GM18505 (cell line): ENCODE measurements at regions not wholly inside any gene's neighbourhood (a gene's known extent, or its start where the extent isn't known, plus 50 kb on each side); places are given as distances from the start of the nearest gene placed in this dataset.

Source experiments
- ATAC-seq: cut with Tn5 transposase; IDR thresholded peaks from one replicate; pipeline ENCODE4 v1.9.1; 2021; ENCODE audit not compliant: unreplicated experiment
- POLR2A ChIP-seq: IDR thresholded peaks from 4 replicates; pipeline ENCODE4 v1.6.1; 2011; ENCODE audit warnings: borderline replicate concordance; ENCODE audit not compliant: insufficient read depth, insufficient read length; ENCODE audit errors: extremely low read depth

DNA sequence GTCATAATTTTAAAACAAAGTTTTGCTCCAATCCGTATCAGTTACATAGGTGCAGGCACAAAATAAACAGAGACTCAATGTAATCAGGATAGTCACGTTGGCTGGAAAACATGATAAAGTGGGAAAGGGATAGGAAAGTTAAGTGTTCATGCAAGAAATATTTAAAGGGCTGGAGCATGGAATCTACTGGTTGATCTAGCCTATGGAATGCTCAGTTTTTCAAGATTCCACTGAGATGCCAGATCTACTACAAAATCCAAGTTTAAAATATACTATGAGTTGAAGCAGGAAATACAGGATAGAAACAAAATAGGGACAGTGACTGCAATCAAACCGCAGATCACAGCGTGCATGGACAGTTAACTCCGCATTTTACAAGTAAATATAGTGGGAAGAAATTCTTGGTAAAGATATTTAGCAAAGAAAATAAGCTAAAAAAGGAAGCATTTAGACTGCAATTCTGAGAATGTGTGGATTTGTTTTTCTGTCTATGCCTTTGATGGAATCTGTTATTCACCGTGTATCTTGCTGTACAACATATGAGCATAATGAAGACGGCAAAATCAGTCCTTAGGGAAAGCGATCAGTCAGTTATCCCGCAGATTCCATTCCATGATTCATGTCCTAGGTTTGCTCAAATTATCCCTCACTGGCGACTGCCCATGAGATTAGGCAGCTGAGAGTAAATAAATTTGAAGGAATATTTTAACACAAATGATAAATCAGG is 1044.3 kb downstream of the FLRT2 start:
- TF ChIP-seq POLR2A, result no peak
- ATAC-seq, result no peak

DNA sequence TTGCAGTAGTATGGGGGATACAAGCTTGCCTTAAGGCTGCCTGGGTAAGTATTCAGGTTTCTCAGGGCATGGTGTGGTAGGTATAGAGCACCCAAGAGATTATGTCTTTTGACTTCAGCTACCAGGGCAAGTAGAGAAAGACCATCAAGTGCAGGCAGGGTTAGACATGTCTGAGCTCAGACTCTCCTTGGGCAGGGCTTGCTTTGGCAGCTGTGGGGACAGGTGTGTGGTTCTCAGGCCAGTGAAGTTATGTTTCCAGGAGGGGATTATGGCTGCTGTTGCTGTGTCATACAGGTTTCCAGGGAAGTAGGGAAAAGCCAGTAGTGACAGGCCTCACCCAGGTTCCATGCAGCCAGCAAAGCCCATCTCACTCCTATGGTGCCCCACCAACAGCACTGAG is 1040.4 kb downstream of the FLRT2 start:
- no peak for TF ChIP-seq POLR2A
- no peak for ATAC-seq

GRCh38 chr14:86543521-86543920 is 1013.6 kb downstream of the FLRT2 start:
- ATAC-seq, result no peak
- no peak for TF ChIP-seq POLR2A

- ATAC-seq, result no peak
- TF ChIP-seq POLR2A, result no peak
Observed at GRCh38 chr14:86541972-86542371, 1012.0 kb downstream of the FLRT2 start.

- ATAC-seq, result no peak
- no peak for TF ChIP-seq POLR2A
Observed at GRCh38 chr14:86540636-86541247, 1010.8 kb downstream of the FLRT2 start.

GRCh38 chr14:86539361-86540070 is 1009.6 kb downstream of the FLRT2 start:
- no peak for ATAC-seq
- no peak for TF ChIP-seq POLR2A

DNA sequence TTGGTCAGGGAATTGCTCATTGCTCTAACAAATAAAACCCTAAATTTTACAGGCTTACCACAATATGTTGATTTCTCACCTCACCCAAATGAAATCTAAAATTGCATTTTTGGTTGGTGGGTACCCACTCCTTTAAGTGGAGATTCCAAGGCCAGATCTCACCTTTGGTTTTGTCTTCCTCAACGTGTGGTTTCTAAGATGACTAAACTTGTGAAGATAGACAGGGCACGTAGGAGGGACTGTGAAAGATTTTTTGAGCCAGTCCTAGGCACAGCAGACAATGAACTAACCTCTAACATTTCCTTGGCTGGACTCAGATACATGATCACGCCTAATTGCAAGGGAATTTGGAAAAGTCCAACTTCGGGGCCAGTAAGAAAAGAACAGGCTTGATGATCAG is 1003.9 kb downstream of the FLRT2 start:
- ATAC-seq, result no peak
- TF ChIP-seq POLR2A, result no peak

GRCh38 chr14:86532219-86532618 is 1002.3 kb downstream of the FLRT2 start:
- TF ChIP-seq POLR2A, result no peak
- ATAC-seq, result no peak

DNA sequence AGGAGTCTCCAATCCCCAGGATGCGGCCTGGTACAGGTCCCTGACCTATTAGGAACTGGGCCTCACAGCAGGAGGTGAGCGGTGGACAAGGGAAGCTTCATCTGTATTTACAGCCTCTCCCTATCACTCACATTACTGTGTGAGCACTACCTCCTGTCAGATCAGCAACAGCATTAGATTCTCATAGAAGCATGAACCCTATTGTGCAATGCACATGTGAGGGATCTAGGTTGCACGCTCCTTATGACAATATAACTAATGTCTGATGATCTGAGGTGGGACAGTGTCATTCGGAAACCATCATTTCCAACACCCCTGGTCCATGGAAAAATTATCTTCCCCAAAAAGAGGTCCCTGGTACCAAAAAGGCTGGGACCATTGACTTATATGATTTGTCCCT is 1000.5 kb downstream of the FLRT2 start:
- TF ChIP-seq POLR2A, result no peak
- ATAC-seq, result no peak

GRCh38 chr14:86527312-86527711 is 997.4 kb downstream of the FLRT2 start:
- ATAC-seq, result no peak
- TF ChIP-seq POLR2A, result no peak

GRCh38 chr14:86525673-86526072 is 995.7 kb downstream of the FLRT2 start:
- no peak for ATAC-seq
- TF ChIP-seq POLR2A, result no peak

- no peak for ATAC-seq
- no peak for TF ChIP-seq POLR2A
Observed at GRCh38 chr14:86521843-86522242, 991.9 kb downstream of the FLRT2 start.

GRCh38 chr14:86521031-86521730 is 991.2 kb downstream of the FLRT2 start:
- ATAC-seq, result no peak
- no peak for TF ChIP-seq POLR2A

DNA sequence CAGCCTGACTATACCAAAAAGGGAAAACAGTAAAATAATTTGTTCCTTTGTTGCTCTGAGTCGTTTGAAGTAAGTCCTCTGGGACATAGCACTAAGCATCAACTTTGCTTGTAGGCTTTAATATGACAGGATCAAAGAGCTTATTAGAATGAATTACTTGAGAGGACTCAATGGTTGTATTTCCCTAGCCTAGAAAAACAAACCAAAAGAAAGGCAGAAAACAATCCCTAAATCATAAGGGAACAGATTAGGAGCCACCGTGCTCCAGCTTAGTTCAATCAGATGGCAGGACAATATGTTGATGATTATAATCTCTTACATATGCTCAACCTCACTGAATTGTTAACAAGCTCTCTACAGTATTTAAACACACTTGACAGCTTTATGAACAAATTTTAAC is 988.4 kb downstream of the FLRT2 start:
- ATAC-seq, result no peak
- no peak for TF ChIP-seq POLR2A

GRCh38 chr14:86515195-86515594 is 985.3 kb downstream of the FLRT2 start:
- no peak for ATAC-seq
- TF ChIP-seq POLR2A, result no peak
